NCI-H1092 (cell line): ENCODE measurements at regions not wholly inside any gene's neighbourhood (a gene's known extent, or its start where the extent isn't known, plus 50 kb on each side); places are given as distances from the start of the nearest gene placed in this dataset.

Experiments
- DNase-seq: peaks from one replicate; lab custom pipeline; 2025; lab: John Stamatoyannopoulos, UW

DNA sequence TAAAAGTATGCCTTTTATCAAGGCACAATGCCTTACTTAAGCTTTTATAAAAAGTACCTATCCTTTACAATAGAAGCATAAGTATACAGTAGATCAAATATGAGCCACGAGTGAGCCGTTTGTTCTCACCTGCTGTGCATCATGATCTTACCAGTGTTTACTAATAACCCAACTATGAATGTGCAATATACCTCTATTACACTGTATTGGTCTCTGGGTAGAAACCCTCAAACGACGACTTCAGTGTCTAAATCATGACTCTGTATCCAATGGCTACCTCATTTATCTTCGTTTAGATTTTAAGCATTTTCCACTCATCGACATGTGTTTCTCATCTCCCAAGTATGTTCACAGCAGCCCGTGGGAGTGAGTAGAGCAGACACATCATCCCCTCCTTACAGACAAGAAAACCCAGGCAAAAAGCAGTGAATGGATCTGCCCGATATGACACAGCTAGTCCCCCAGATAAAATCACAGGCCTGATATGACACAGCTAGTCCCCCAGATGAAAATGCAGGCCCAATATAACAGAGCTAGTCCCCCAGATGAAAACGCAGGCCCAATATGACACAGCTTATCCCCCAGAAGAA, 279.8 kb downstream of the TNS1 start:
- no peak for DNase-seq

DNA sequence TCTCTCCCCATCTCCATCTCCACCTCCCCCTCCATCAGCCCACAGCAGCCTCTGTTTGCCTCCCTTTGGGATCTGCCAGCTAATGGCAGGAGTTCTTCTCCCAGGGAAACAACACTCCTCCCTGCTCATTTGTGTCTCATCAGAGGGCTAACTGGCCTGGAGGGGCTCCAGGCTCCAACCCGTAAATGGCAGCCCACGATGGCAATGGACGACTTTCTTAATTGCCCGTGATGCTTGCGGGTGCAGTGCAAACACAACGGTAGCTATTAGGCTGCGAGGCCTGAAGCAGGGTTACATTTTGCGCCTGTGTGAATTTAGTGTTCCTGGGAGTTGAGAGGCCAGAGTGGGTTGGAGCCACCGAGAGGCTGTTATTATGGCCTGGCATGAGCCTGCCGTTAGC, 285.1 kb downstream of the TNS1 start:
- DNase-seq = peak; percentile 64

DNA sequence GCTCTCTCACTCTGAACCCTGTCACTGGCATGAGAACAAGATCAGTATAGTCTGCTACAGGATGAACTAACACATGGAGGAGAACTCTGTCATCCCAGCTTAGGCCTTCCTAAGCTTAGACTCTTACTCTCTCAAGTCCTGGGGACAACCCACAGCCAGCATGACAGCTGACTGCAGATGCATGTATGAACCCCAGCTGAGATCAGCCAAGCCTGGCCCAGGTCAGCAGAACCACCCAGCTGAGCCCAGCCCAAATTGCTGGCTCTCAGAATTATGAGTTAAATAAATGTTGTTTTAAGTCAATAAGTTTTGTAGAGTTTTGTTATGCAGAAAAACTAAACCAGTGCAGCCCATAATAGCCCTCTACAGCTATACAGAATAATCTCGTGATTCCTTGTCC, 287.3 kb downstream of the TNS1 start:
- DNase-seq = no peak

DNA sequence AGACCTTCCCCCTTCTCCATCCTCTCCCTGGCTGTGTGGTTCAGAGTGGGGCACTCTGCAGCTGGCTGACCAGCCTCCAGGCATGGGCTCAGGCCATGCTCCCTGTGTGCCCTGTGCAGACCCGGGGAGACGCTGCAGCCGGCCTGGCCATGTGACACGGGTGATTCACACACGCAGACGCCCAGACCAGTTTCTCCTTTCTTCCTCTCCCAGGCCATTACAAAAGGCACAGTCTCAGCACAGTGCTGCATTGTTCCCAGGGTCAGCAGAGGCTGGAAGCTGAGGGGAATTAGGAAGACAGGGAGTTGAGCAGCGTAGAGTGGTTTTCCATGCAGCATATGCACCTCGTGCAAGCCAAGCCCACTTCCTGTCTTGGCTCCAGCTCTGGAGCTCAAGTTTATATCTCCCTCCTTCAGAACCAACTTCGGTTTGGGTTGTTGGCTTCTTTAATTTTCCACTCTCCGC, 288.5 kb downstream of the TNS1 start:
- DNase-seq = no peak

DNA sequence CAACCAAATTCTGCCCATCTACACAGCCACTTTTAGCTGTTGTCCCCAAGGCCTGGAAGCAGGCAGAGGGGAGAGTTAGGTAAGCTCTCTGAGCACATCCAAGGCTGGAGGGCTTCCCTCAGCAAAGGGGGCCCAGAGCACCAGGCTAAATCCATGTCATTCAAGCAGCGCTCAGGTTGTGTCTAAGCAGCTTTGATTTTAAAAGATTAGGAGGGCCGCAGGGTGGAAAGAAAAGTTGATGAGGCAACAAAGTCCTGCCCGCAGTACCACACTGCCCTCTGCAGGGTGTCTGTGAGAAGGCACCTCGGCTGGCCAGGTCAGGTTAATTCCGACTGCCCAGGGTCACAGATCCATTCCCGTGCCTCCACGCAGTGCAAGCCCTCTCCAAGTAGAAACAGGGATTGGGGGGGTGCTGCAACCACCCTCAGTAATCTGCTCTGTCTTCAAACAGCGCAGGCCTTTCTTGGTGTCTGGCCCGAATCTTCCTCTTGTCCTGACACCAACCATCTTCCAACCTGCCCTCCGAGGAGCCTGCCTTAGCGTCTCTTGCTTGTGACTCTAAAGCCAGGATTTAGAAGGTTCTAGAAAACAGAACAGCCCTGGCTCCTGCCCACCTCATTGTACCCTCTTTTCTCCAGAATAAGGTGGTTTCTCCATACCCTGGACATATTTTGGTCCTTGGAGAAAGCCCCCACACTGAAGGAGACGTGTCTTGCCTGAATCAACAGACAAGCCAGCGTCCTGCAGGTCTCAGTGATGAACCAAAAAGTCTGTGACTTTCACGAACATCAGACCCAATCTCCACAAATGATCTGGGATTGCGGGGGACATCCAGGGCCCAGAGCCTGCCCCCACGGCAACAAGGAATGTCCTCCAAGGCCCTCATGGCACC, 289.2 kb downstream of the TNS1 start:
- peak; percentile 44 for DNase-seq

DNA sequence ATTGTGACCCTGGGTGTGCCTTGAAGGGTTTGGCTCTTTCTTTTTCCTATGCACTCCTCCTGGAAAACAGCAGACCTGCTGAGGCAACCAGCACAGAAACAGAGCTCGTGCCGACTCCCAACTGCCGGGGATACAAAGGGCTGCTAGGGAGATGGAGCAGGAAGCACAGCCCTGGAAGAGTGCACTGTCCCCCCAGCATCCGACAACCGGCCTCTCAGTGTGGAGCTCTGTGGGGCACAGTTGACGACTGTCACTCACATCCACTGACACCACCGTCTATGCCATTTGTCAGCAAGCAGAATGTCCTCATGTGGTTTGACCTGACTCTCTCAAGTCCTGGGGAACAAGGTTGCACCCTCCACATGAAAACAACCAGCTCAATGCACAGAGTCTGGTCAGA, 290.4 kb downstream of the TNS1 start:
- DNase-seq = no peak

DNA sequence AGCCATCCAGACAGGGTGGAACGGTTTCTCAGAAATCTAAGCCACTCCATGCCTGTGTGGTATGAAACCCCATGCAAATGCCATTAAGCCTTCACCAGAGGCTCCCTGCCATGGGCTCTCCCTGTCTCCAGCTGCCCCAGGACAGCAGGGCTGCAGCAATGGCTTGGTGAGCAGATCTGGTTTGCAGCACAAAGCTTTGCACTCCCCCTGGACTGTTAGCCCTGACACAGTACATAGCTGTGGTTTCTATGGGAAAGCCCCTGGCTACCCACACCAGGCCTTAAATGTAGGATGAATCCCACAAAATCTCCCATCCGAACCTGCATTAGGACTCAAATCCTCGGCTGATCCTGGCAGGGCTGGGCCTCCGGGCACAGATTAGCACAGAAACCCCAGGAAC, 291.6 kb downstream of the TNS1 start:
- DNase-seq = no peak

DNA sequence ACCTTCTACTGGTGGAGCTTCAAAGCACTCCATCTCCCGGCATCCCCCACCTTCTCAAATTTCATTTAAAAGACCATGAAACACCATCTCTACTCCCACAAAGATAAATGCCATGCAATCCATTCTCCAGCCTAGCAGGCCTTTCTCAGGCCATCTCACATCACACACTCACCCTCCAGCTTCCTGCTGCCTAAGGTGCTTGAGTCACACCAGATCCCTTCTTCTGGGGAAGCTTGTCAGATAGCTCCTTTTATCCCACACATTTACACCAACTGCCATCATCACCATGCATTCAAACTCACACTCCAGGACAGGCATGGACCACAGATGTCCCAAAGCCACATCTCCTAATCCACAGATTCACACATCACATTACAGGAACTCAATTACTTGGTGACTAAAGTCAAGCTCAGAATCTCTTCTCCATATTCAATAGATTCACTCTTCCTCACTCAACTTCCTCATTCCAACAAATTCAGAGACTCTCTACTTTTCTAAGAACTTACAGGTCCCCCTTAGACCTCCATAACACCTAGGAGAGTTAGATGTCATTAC, 292.5 kb downstream of the TNS1 start:
- DNase-seq = no peak

DNA sequence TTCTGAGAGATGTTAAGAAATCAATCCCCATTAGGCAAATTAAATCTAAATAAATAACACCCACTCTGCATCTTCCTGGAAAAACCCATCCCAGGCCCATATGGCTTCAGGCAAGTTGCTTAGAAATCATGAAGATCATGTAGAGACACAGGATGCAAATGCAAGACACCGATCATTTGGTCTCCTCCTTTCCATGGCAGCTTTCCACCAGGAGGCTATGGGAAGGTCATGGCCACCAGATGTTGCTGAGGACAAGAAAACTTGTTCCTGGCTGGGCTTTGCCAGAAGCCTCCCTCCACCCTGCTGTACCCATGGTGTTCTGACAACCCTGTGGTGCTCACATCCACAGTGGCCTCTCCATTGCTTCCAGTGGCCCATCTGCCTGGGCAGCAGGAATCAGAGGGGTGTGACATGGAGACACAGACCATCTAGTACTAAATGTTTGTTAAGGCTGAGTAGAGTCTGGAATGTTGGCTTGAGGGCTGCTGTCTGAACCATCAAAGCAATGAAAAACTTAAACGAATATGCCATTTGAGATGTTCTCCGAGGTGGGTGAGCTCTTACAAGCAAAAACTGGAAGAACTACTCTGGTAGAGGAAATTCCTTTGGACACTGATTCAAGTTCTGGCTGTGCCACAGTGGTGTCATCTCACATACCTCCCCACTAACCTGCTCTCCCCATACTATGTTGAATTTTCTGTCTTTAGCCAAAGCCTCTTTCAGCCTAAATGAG, 293.2 kb downstream of the TNS1 start:
- no peak for DNase-seq

DNA sequence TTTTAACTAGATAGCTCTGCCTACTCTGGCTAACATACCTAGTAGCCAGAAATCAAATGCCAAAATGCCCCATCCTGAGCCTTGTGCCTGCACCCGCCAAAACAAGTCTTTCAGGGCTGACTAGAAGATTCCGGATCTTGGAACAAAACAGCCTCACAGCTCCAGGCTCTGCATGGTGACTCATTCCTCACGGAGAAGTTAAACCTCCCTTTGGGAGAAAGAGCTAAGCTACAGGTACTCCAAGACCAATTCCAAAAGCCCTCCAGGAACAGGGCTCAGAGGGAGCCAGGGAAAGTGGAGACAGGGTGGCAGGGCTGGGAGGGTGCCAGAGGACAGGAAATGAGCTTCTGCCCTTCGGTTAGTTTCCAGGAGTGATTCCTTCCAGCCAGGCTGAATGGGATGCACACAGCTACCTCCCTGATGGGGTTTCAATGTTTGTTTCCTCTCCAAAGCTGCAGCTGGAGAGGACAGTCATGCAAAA, 295.6 kb downstream of the TNS1 start:
- no peak for DNase-seq

DNA sequence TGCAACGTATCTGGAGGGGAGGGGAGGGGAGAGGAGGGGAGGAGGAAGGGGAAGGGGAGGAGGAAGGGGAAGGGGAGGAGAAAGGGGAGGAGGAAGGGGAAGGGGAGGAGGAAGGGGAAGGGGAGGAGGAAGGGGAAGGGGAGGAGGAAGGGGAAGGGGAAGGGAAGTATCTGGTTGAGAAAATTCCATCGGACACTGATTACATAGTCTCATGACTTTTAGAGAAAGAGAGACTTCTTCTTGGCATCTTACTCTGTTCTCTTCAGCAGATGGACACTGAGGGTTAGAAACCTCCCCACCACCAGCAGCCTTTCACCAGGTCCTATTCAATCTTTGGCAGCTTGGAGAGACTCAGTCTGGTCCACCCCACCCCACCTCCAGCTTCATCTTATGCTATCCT, 296.3 kb downstream of the TNS1 start:
- DNase-seq = no peak

DNA sequence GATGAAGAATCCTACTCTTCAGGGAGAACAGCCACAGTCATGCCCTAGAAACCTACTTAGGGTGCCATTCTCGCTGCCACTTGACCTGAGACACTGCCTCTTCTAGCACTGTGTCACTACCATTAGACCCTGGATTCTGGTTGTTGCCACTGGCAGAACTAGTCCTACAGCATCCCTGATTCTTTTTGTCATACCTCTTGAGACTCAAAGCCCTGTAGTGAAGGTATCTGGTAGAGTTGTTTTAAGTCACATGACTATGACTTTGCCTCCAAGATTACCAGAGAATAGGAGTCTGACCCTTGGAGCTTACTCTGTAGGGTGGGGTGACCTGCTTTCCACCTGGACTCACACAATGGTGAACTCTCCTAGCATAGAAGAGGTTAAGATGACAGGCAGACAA, 296.7 kb downstream of the TNS1 start:
- no peak for DNase-seq

DNA sequence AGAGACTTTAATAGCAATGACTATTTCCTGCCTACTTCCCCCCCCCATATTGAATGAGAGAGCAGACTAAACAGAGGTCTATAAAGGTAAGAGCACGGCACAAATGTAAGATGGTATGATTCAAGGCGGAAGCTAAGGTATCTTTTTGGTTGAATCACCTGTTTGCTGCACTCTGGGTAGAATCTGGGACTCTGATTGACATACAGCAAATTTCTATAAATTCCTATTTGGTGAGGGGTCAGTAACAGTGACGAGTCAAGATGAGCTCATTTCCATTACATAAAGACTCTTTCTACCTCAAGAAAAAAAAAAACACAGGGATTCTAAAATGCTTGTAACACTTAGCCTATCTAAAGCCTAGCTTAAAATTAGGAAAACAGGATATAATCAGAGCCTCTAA, 297.3 kb downstream of the TNS1 start:
- no peak for DNase-seq

DNA sequence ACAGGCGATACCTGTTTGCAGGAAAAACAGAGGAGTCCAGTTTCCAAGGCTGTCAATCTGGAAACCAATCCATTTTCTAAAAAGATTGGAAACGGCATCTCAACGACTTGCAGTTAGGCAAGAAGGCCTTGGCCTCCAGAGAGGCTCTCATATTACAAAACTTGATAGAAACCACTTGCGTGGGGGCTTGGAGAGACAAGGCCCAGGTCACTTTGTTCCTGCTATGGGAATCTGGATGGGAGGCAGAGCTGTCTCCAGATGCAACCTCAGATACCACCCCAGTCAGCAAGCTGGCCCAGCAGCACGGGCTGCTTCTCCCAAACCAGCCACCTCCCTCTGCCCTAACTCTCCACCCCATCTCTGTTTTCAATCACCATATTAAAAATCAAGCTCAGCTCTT, 298.8 kb downstream of the TNS1 start:
- no peak for DNase-seq

DNA sequence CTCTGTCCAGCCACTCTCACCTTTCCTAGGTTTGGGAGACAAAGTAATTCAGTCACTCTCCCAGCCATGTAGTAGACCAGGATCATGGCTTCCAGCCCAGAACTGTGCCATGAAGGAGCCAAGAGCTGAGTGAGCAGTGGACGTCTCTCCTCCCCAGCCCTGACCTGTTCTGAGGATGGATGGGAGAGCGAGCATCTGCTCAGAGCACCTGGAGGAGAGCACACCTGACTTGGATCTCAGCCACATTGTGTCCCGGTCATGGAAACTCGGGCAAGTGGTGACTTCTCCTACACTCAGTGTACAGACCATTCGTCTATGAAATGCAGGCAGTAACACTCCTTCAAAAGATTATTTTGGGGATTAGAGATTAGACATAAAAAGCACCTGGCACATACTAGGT, 299.7 kb downstream of the TNS1 start:
- no peak for DNase-seq

DNA sequence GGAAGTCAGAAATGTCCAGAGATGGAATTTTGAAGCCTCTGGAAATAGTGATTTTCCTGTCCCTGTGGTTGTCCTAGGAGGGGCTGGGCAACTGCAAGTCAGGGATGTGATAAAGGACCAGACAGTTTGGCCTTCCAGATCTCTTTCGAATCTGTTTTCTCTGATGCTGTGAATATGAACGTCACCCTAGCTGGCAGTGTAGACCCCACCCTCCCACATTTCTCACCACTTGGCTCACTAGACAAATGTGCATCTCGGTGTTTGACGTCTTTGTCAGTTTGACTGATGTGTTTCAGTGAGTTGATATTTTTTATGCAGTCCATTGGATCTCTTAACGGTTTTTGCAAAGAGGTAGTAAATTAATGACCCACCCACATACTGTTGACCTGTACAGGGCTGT, 301.2 kb downstream of the TNS1 start:
- no peak for DNase-seq

DNA sequence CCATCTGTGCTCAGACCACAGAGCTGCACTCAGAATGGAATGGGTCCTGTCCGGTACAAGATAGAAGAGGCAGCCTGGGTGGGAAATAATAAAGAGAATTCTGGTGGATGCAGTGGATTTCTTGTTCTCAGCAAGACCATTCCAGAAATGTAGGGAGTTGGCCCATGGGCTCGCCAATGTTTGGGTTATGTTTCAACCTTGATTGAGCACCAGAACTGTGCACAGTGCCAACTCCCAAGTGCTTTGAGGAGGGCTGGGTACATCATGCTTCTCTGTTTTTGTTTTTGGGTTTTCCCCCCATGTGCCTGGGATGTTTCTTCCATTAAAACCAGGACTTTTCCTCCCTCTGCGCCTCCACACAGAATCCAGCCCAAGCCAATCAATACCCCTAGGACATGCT, 304.1 kb downstream of the TNS1 start:
- DNase-seq = no peak

DNA sequence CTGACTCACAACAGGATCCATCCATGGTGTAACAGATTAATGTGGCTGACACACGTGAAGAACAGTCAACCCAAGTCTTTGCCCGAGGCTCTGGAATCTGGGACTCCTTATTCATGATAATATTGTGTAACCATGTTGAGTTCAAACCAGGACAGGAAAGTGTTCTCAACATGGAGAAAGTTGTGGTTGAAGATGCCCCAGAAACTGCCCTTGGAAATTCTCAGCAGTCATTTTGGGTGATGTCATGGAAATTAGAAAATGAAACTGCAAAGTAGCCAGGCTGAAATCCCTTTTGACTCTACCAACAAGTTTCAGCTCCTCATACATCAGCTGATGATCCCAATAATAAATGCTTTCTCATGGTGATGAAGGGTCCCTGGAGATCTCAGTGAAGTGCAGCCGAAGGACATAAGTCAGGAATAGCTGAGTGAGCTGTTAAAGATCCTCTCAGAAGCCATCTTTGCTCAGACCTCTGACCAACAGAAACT, 307.7 kb downstream of the TNS1 start:
- DNase-seq = no peak

DNA sequence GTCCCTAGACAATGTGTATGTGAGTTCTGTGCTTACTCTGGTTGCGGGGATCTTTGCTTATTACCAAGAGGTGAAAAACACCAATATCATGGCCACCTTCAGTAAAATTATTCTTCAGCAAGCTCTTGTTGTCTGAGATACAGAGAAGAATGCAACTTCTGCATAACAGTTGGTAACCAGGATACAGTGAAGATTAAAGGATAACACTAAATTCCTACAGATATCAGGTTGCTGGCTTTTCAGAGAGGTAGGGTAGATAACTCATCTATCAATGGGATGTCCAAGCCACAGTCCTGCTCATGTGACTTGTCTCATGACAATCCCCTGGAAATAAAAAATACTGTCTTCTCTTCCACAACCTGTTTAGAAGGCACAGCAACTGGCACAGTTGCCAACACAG, 308.5 kb downstream of the TNS1 start:
- DNase-seq = no peak

DNA sequence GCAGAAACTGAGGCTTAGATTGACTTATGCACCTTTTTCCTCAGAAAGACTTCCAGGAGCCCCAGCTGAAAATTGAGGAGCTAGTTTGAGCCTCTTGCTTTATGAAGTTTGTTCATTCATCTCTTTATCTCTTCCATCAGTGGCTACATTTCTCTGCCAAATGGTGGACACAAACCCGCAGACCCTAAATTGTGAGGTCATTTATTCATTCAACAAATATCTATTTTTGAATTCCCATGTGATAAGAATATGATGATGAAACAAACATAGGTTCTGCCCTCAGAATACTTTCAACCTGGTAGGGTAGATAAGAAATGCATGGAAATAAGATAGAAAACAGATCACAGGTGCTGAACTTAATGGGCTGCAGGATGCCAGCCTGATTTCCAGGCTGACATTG, 309.4 kb downstream of the TNS1 start:
- no peak for DNase-seq

DNA sequence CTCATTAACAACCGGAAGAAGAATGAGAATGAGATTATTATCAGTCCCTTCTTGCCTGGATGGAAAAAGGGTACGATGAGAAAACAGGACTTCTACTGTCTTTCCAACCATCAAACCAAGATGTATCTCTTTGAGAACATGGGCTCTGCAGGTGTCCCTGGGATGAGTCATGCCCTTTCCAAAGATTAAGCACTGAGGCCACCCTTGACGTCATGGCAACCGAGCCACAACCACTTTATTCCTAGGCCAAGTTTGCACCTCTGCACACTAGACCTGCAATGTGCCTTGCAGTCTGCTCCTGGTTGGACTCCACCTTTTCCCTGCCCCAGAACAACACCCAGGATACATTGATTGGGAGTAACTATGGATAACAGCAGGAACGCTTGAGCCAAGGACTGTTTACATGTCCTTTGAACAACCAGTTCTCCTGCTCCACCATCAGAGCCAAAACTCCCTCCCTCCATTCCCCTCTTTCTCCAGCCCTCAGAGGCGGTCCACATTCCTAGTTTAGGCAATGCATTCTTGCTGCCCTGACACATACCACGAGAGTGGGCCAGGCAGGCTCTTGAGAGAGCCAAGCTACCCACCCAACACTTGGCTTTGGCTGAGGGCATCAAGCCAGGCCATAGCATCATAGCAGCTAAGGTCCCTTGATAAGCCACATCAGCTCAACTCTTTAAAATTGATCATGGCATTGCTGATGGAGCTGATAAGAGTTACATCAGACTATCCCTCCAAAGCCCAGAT, 310.7 kb downstream of the TNS1 start:
- DNase-seq = no peak

DNA sequence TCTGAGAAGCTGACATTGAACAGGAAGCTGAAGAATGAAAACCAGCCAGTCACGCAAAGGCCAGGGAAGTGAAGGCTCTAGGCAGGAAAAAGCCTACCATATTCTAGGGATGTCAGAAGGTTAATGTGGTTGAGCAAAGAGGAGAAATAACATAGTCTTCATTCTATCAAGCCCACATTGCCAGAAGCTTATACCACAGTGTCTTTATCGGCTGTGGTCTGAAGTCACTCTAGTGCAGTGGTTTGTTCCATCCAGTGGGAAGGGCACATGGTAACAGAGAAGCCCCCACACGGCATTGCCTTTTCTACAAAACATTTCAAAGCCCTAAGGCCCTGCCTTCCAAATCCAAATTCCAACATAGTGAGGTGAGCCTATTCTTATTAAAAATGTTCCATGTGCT, 311.3 kb downstream of the TNS1 start:
- DNase-seq = no peak
